ENCODE measurements at regions not wholly inside any gene's neighbourhood (a gene's known extent, or its start where the extent isn't known, plus 50 kb on each side); places are given as distances from the start of the nearest gene placed in this dataset.

- ChIA-PET POLR2A (no interaction called here), CTCF (no interaction called here)
- H3K36me3 ChIP-seq (ENCODE audit: control insufficient read depth in 2 of 2, extremely low read depth in 1 of 2, insufficient read depth in 2 of 2, low read length in 2 of 2) = no peaks in the 10 kb centered on the region
- intact Hi-C loops (cut with micrococcal nuclease) = no loop called here
- FAIRE-seq = no peak
- no peaks in the 10 kb centered on the region for H3K27me3 ChIP-seq (ENCODE audit: control insufficient read depth in 2 of 2, insufficient read depth in 2 of 2, low read length in 2 of 2)
- dilution Hi-C loops (cut with MboI; ENCODE audit: extremely low pct_ligation_motif_present, low sequenced_read_pairs) = no loop called here
- no TSS peak for BruUV-seq (replicated peaks)
- no peak overlapping the region for H3K27ac ChIP-seq (ENCODE audit: insufficient read depth, low read depth, low read length)
- no peaks in the 10 kb centered on the region for H3K9me3 ChIP-seq (replicated peaks; ENCODE audit: control insufficient read depth, insufficient read depth, low read length)
- no peaks in the 10 kb centered on the region for H3K9me1 ChIP-seq (replicated peaks; ENCODE audit: control insufficient read depth, extremely low read depth, insufficient read depth, low read length)
- TF ChIP-seq GATA2 (IDR thresholded peaks at IDR 0.05; ENCODE audit: insufficient read depth, insufficient read length, low read depth, low read length) (no peak), POLR2AphosphoS5 (IDR thresholded peaks at IDR 0.05; ENCODE audit: insufficient read depth, low read depth, low read length) (no peak), JUN (IDR thresholded peaks at IDR 0.05; ENCODE audit: borderline replicate concordance, insufficient read depth, insufficient read length, low read depth) (no peak), POLR2A (IDR thresholded peaks at IDR 0.05; ENCODE audit: low read depth, low read length) (no peak), FOS (IDR thresholded peaks at IDR 0.05; ENCODE audit: borderline replicate concordance, insufficient read depth, low read length) (no peak), MYC (IDR thresholded peaks at IDR 0.05; ENCODE audit: low read depth, low read length) (no peak), EZH2 (IDR thresholded peaks at IDR 0.05; ENCODE audit: borderline replicate concordance, low read depth, low read length, severe bottlenecking) (no peak)
- TF ChIP-seq, protein P1, sequence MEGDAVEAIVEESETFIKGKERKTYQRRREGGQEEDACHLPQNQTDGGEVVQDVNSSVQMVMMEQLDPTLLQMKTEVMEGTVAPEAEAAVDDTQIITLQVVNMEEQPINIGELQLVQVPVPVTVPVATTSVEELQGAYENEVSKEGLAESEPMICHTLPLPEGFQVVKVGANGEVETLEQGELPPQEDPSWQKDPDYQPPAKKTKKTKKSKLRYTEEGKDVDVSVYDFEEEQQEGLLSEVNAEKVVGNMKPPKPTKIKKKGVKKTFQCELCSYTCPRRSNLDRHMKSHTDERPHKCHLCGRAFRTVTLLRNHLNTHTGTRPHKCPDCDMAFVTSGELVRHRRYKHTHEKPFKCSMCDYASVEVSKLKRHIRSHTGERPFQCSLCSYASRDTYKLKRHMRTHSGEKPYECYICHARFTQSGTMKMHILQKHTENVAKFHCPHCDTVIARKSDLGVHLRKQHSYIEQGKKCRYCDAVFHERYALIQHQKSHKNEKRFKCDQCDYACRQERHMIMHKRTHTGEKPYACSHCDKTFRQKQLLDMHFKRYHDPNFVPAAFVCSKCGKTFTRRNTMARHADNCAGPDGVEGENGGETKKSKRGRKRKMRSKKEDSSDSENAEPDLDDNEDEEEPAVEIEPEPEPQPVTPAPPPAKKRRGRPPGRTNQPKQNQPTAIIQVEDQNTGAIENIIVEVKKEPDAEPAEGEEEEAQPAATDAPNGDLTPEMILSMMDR (IDR thresholded peaks at IDR 0.05; ENCODE audit: extremely low read depth in 1 of 2, insufficient read depth in 1 of 2, low read depth in 1 of 2, low read length in 2 of 2) = no peak
- TF ChIP-seq, protein P2, sequence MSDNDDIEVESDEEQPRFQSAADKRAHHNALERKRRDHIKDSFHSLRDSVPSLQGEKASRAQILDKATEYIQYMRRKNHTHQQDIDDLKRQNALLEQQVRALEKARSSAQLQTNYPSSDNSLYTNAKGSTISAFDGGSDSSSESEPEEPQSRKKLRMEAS (IDR thresholded peaks at IDR 0.05; ENCODE audit: insufficient read depth, insufficient read length) = no peak
- H3K79me2 ChIP-seq (ENCODE audit: control insufficient read depth, insufficient read depth, low read length) = no peaks in the 10 kb centered on the region
- no peaks in the 10 kb centered on the region for H3K4me1 ChIP-seq (ENCODE audit: control insufficient read depth, extremely low read depth, insufficient read depth, low read length)
- no peak overlapping the region for H3K4me3 ChIP-seq (replicated peaks in 1 of 3; ENCODE audit: insufficient read depth in 1 of 3, low read depth in 1 of 3, low read length in 3 of 3)
- H3K9ac ChIP-seq (replicated peaks; ENCODE audit: extremely low read depth, insufficient read depth, low read length) = no peak overlapping the region
- H2AFZ ChIP-seq (ENCODE audit: low read depth, low read length) = no peak overlapping the region
- no peaks in the 10 kb centered on the region for H4K20me1 ChIP-seq (replicated peaks; ENCODE audit: control insufficient read depth, extremely low read depth, insufficient read depth, low read length)
- no peak overlapping the region for H3K4me2 ChIP-seq (ENCODE audit: insufficient read depth, low read length)
- no peak for DNase-seq (ENCODE audit: low read depth, low spot score)
These were observed 312.4 kb downstream of the KCNJ3 start for GRCh38 chr2:155010925-155011324.
